KOPT-K1 (cell line): ENCODE measurements at regions not wholly inside any gene's neighbourhood (a gene's known extent, or its start where the extent isn't known, plus 50 kb on each side); places are given as distances from the start of the nearest gene placed in this dataset.
"Not testable (repeated sequence)": the region's sequence is repeated elsewhere in the genome, so short reads cannot be mapped to it uniquely, and the experiment has no call there.

ENCODE experiments used
- H3K27ac ChIP-seq: fragments of 200-600 bp; sonication (generic); 2 replicates; pipeline ENCODE4 v1.5.1; 2016; ENCODE audit warnings: antibody characterized with exemption, mild to moderate bottlenecking, low read depth, low read length; ENCODE audit not compliant: poor library complexity, severe bottlenecking
- H3K36me3 ChIP-seq: fragments of 200-600 bp; sonication (generic); 2 replicates; pipeline ENCODE4 v1.5.1; 2017; ENCODE audit warnings: antibody characterized with exemption, mild to moderate bottlenecking, low read length, moderate library complexity; ENCODE audit not compliant: insufficient read depth
- H3K9me3 ChIP-seq: fragments of 200-600 bp; sonication (generic); 2 replicates; pipeline ENCODE4 v1.5.1; 2017; ENCODE audit warnings: antibody characterized with exemption, low read length, mild to moderate bottlenecking; ENCODE audit not compliant: insufficient read depth, poor library complexity, severe bottlenecking

GRCh38 chr2:87311896-87312441 is 290.3 kb upstream of the PLGLB1 start:
- not testable (repeated sequence) for H3K36me3 ChIP-seq, H3K27ac ChIP-seq, H3K9me3 ChIP-seq

DNA sequence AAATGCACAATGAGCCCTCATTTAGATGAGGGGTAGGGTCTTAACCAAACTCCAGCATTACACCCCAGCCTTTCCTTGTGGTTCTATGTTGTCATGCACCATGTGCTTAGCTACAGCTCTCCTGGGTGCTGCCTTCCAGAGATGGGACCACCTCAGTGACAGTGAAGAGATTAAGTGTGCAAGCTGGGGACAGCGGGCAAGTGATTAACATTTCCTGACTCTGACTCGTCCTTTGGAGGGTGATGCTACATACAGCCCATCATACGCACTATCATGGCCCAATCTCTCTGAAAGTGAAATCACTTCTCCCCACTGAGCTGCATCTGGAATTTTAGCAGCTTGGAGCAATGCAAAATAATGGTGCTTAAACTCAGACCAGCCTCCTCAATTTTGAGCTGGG is 293.0 kb upstream of the PLGLB1 start:
- not testable (repeated sequence) for H3K9me3 ChIP-seq, H3K36me3 ChIP-seq, H3K27ac ChIP-seq

- not testable (repeated sequence) for H3K36me3 ChIP-seq, H3K27ac ChIP-seq, H3K9me3 ChIP-seq
Measured at GRCh38 chr2:87315183-87315902, 293.7 kb upstream of the PLGLB1 start.

- not testable (repeated sequence) for H3K9me3 ChIP-seq, H3K36me3 ChIP-seq, H3K27ac ChIP-seq
Measured at GRCh38 chr2:87317193-87317592, 295.5 kb upstream of the PLGLB1 start.

DNA sequence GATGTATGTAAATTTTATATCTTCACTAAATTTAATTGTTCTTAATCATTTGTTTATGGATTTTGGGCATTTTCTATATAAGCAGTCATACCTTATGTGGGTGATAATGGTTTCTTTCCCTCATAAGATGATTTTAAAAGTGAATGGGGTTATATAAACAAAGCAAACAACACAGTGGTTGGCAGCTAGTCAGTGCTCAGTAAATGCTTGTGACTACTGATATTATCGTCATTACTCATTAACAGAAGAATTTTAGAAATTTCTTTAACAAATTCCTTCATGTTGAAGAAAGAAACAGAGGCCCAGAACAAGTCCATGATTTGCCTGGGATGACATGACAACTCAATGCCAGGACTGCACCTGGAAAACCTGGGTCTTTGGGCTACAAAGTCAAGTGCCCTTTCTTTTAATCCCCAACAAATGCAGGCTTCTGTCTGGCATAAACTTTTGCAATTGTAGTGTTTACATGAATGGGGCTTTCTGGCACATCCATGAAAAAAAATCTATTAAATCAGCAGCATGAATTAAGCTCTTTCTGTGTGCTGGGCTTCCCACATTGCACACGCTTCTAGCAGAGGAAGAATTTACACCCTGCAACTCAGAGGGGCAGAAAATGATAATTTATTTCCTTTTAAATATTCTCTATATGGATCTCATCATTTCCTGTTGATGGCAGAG is 297.3 kb upstream of the PLGLB1 start:
- H3K36me3 ChIP-seq, H3K27ac ChIP-seq, H3K9me3 ChIP-seq: not testable (repeated sequence)

GRCh38 chr2:87319705-87320104 is 298.1 kb upstream of the PLGLB1 start:
- H3K36me3 ChIP-seq, H3K27ac ChIP-seq, H3K9me3 ChIP-seq: not testable (repeated sequence)

GRCh38 chr2:87321201-87321600 is 299.6 kb upstream of the PLGLB1 start:
- H3K36me3 ChIP-seq, H3K9me3 ChIP-seq, H3K27ac ChIP-seq: not testable (repeated sequence)

DNA sequence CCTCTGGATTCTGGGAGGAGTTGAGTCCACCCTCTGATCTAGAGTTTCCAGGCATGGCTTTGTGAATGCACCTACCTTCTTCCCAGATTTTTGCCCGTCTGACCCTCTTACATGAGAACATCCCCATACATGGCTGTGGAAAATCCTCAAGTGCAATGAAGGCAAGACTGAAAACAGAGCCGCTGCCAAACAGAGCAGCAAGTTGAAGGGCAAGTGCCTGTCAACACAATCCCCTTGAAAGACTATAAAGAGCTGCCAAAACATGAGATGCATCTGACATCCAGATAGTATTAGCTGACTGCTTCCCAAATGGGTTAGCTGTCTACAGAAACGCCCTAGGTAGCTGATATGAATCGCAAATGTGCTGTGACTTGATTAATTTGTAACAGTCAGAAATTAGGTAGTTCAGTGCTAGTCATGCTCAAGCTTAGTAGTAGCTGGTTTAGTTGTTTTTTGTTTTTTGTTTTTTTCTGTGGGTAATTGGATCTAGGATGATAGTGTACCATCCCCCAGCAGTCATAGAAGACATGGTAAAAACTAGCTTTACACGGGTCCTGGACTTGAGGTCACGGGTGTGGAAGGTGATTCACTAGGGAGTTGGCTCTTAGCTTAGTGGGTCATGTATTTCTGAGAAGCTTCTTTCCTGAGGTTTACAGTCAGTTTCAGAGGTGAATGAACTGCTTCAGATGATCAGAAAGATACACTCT is 302.8 kb upstream of the PLGLB1 start:
- H3K9me3 ChIP-seq, H3K36me3 ChIP-seq, H3K27ac ChIP-seq: not testable (repeated sequence)

DNA sequence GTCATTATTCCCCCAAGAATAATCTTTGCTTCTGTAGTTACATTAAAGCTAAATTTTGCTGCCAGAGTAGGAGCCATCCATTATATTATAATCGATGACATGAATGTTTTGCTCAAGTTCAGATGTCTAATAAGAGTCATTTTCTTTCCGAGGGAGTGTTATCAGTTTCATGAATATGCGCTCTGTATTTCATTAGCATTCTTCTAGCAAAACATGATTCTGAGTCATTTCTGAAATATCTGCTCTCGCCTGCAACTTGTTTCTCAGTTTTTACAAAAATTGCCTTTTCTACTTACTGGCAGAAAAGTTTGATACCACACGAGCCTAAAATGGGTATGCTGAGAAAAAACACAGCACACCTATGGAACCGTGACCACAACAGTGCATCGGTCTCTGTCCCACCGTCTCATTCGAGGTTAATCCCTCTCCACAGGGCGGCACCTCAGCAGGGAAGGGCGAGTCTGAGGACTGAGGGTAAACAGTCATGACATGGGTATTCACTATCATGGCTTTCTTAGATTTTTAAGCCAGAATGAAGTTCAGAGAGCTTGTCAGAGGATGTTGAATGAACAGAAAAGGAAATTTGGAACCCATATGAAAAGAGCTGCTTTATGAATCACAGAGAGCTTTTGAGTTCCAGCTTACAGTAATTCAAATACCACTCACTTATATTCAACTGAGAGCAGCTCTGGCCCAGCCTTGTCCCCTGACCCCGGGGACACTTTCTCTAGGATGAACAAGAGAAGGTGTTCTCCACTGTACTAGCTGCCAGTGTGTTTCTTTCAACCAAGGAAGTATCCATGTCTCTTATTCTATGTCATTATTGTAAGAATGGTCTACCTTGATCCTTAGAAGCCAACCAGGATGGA is 303.6 kb upstream of the PLGLB1 start:
- H3K9me3 ChIP-seq, H3K27ac ChIP-seq: not testable (repeated sequence)

GRCh38 chr2:87325911-87326294 is 304.3 kb upstream of the PLGLB1 start:
- not testable (repeated sequence) for H3K9me3 ChIP-seq, H3K36me3 ChIP-seq, H3K27ac ChIP-seq

More for the DNA sequence above, 303.6 kb upstream of the PLGLB1 start:
- H3K36me3 ChIP-seq: not testable (repeated sequence)

GRCh38 chr2:87326754-87327153 is 305.1 kb upstream of the PLGLB1 start:
- not testable (repeated sequence) for H3K27ac ChIP-seq, H3K36me3 ChIP-seq, H3K9me3 ChIP-seq

GRCh38 chr2:87327648-87328371 is 306.2 kb upstream of the PLGLB1 start:
- not testable (repeated sequence) for H3K27ac ChIP-seq, H3K9me3 ChIP-seq, H3K36me3 ChIP-seq

DNA sequence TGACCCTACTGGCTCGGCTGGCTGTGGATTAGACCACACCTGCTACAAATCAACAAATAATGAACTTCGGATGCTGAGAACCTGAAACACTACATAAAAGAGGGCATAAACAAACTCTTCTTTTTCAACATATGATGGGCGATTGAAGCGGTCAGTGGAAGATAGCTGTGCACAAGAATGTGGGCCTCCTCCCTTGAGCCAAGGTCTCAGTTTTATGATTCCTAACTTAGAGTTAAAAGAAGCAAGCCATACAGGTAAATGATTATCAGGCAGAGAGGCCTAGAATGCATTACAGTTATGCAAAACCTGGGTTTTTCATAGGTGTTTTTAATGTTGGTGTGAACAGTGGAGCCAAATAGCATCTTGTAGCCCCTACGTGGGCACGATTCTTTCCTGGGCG is 307.9 kb upstream of the PLGLB1 start:
- not testable (repeated sequence) for H3K27ac ChIP-seq, H3K9me3 ChIP-seq, H3K36me3 ChIP-seq

DNA sequence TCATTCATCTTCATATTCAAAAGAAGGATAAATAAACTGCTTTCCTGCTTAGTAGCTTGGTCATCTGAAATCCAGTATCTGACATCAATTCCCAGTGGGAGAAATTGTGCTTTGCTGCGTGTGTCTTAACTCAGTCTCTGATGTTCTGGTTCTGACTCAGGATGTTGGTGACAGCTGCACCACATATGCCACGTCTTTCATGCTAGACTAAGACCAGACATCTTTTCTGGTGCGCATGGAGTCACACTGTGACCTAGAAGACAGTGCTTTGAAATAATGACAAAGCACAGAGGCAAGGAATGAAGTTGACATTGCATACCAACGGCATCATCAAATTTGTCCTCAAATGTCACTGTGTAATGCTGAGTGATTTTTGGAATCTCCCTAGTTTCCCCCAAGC is 308.8 kb upstream of the PLGLB1 start:
- not testable (repeated sequence) for H3K9me3 ChIP-seq, H3K27ac ChIP-seq

More for the DNA sequence above, 308.8 kb upstream of the PLGLB1 start:
- not testable (repeated sequence) for H3K36me3 ChIP-seq
